Cardiac muscle cell (in vitro differentiated cells and primary cell): ENCODE measurements at regions not wholly inside any gene's neighbourhood (a gene's known extent, or its start where the extent isn't known, plus 50 kb on each side); places are given as distances from the start of the nearest gene placed in this dataset.

Source experiments
- DNase-seq, 2 donors: peaks; one replicate each; pipeline versions ENCODE4 v3.0.0 to v3.0.0-alpha.2; 2010 to 2017; ENCODE audit warnings: low read depth in 1 of 2, low spot score in 1 of 2
- H3K27ac ChIP-seq: fragments of 200-600 bp; sonication (generic); 2 replicates; pipeline ENCODE4 v1.5.1; 2016
- H3K27me3 ChIP-seq: fragments of 200-600 bp; sonication (generic); 2 replicates; pipeline ENCODE4 v1.6.0; 2016; ENCODE audit warnings: control low read depth
- H3K36me3 ChIP-seq: fragments of 200-600 bp; sonication (generic); 2 replicates; pipeline ENCODE4 v1.5.1; 2016; ENCODE audit warnings: control low read depth
- H3K4me1 ChIP-seq: fragments of 200-600 bp; sonication (generic); 2 replicates; pipeline ENCODE4 v1.8.1; 2017; ENCODE audit warnings: low read depth, mild to moderate bottlenecking, mixed run types
- H3K4me3 ChIP-seq: fragments of 200-600 bp; sonication (generic); 2 replicates; pipeline ENCODE4 v1.5.1; 2016; ENCODE audit warnings: mild to moderate bottlenecking
- H3K9me3 ChIP-seq: fragments of 200-600 bp; sonication (generic); 2 replicates; pipeline ENCODE4 v1.5.1; 2017; ENCODE audit warnings: low read depth, mild to moderate bottlenecking, control low read depth
- TF ChIP-seq, protein P1 (sequence below): IDR thresholded peaks from 2 replicates; pipeline ENCODE4 v1.5.1; 2012; ENCODE audit warnings: low read depth, mild to moderate bottlenecking, low read length

DNA sequence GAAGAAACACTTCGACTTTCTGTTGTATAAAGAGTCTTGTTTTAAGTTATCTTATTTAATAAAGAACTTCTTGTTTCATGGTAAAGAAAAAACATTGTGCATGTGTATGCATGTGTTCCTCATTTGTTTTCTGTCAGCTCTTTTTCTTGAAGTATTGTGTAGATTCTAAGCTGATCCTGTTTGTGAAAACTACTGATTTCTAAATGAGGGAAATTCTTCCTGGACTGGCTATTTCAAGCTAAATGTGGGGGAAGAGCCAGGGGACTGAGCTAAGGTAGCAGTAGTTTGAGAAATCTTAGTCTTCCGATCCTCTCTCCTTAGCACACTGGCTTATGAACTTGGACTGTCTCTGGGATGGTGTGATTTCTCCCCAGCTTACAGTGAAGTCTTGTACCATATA, 56.4 kb upstream of the RBMS1 start:
- DNase-seq = no peak
- Histone ChIP-seq H3K4me3 (no peak overlapping the region), H3K27me3 (no peaks in the 10 kb centered on the region), H3K27ac (no peak overlapping the region), H3K36me3 (no peaks in the 10 kb centered on the region), H3K9me3 (no peaks in the 10 kb centered on the region), H3K4me1 (no peaks in the 10 kb centered on the region)
- TF ChIP-seq, protein P1, sequence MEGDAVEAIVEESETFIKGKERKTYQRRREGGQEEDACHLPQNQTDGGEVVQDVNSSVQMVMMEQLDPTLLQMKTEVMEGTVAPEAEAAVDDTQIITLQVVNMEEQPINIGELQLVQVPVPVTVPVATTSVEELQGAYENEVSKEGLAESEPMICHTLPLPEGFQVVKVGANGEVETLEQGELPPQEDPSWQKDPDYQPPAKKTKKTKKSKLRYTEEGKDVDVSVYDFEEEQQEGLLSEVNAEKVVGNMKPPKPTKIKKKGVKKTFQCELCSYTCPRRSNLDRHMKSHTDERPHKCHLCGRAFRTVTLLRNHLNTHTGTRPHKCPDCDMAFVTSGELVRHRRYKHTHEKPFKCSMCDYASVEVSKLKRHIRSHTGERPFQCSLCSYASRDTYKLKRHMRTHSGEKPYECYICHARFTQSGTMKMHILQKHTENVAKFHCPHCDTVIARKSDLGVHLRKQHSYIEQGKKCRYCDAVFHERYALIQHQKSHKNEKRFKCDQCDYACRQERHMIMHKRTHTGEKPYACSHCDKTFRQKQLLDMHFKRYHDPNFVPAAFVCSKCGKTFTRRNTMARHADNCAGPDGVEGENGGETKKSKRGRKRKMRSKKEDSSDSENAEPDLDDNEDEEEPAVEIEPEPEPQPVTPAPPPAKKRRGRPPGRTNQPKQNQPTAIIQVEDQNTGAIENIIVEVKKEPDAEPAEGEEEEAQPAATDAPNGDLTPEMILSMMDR = no peak

DNA sequence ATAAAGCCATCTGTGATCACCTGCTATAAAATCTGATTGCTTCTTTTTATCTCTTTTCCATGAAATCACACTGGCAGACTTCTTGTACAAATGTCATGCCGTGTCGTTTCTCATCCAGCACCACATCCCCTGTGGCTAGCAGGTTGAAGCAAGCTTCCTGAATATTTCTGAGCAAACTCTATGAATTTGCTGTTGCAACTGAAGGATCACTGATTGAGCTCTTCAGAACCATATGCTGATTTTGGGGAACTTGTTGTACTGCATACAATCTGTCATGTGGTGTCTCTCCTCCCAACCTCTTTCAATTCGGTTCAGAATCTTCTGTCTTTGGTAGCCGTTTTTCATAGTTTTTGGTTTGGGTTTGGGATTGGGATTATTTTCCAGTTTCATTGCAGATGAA, 57.7 kb upstream of the RBMS1 start:
- Histone ChIP-seq H3K4me3 (no peak overlapping the region), H3K9me3 (no peaks in the 10 kb centered on the region), H3K27ac (no peak overlapping the region), H3K4me1 (no peaks in the 10 kb centered on the region), H3K27me3 (no peaks in the 10 kb centered on the region), H3K36me3 (no peaks in the 10 kb centered on the region)
- TF ChIP-seq, protein P1 = no peak
- DNase-seq = no peak

DNA sequence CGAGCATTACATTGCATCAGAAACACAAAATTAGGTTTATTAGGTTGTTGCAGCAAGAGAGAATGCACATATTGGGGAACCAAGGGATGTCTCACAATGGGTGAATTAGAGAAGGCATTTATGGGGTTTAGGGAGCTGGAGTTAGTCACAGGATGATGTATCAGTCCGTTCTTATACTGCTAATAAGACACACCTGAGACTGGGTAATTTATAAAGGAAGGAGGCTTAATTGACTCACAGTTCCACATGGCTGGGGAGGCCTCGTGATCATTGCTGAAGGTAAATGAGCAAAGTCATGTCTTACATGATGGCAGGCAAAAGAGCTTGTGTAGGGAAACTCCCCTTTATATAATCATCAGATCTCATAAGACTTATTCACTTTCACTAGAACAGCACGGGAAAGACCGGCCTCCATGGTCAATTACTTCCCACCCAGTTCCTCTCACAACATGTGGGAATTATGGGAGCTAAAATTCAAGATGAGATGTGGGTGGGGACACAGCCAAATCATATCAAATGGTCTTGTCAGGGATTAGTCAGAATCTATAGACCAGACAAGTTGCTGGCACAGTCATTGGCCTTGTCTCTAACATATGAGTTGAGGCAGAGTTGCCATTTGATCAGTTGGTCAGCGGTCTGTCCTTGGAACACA, 61.9 kb upstream of the RBMS1 start:
- no peaks in the 10 kb centered on the region for H3K9me3 ChIP-seq
- TF ChIP-seq, protein P1 = no peak
- H3K27me3 ChIP-seq = no peaks in the 10 kb centered on the region
- no peaks in the 10 kb centered on the region for H3K36me3 ChIP-seq
- no peak for DNase-seq
- no peak overlapping the region for H3K4me3 ChIP-seq
- no peak overlapping the region for H3K27ac ChIP-seq
- no peaks in the 10 kb centered on the region for H3K4me1 ChIP-seq

DNA sequence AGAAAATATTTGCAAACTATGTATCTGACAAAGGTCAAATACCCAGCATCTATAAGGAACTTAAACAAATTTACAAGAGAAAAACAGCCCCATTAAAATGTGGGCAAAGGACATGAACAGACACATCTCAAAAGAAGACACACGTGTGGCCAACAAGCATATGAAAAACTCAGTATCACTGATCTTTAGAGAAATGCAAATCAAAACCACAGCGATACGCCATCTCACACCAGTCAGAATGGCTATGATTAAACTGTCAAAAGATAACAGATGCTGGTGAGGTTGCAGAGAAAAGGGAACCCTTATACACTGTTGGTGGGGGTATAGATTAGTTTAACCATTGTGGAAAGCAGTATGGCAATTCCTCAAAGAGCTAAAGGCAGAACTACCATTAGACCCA, 64.3 kb upstream of the RBMS1 start:
- Histone ChIP-seq H3K27me3 (no peaks in the 10 kb centered on the region), H3K27ac (no peak overlapping the region), H3K4me1 (no peaks in the 10 kb centered on the region), H3K9me3 (no peaks in the 10 kb centered on the region), H3K4me3 (no peak overlapping the region), H3K36me3 (no peaks in the 10 kb centered on the region)
- DNase-seq = no peak
- TF ChIP-seq, protein P1 = no peak

DNA sequence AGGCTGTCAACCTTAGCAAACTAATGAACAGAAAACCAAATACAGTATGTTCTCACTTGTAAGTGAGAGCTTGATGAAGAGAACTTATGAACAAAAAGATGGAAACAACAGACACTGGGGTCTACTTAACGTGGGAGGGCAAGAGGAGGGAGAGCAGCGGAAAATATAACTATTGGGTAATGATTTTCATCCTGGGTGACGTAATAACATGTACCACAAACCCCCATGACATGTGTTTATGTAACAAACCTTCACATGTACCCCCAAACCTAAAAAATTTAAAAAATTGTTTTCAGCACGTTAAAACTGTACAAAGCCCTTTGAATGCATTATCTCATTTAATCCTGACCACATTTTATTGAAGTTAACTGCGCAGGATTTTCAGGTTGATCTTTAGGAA, 64.9 kb upstream of the RBMS1 start:
- Histone ChIP-seq H3K4me3 (no peak overlapping the region), H3K4me1 (no peaks in the 10 kb centered on the region), H3K27me3 (no peaks in the 10 kb centered on the region), H3K9me3 (no peaks in the 10 kb centered on the region), H3K27ac (no peak overlapping the region), H3K36me3 (no peaks in the 10 kb centered on the region)
- TF ChIP-seq, protein P1 = no peak
- no peak for DNase-seq
